ENCODE measurements at regions not wholly inside any gene's neighbourhood (a gene's known extent, or its start where the extent isn't known, plus 50 kb on each side); places are given as distances from the start of the nearest gene placed in this dataset.
"Not testable (repeated sequence)": the region's sequence is repeated elsewhere in the genome, so short reads cannot be mapped to it uniquely, and the experiment has no call there.

- dilution Hi-C loops (cut with MboI; ENCODE audit: extremely low pct_ligation_motif_present, low sequenced_read_pairs): no loop called here
- no peak for FAIRE-seq
- TF ChIP-seq CTCF (optimal IDR thresholded peaks at IDR 0.05 in 1 of 3, IDR thresholded peaks at IDR 0.05 in 1 of 3, conservative IDR thresholded peaks at IDR 0.05 in 1 of 3; ENCODE audit: extremely low read depth in 1 of 3, insufficient read depth in 2 of 3, low read length in 3 of 3) (no peak), EZH2 (IDR thresholded peaks at IDR 0.05; ENCODE audit: low read length) (no peak)
Measured at GRCh38 chrX:82775426-82775825, 732.7 kb upstream of the POU3F4 start.

GRCh38 chrX:82782014-82782413, 726.1 kb upstream of the POU3F4 start:
- H3K9me1 ChIP-seq (ENCODE audit: control insufficient read depth, extremely low read depth, insufficient read depth, low read length): no peaks in the 10 kb centered on the region
- H4K20me1 ChIP-seq (ENCODE audit: control insufficient read depth, extremely low read depth, insufficient read depth, low read length): no peaks in the 10 kb centered on the region
- H3K4me1 ChIP-seq (ENCODE audit: control insufficient read depth, extremely low read depth, insufficient read depth, low read length): no peaks in the 10 kb centered on the region
- H3K27ac ChIP-seq (ENCODE audit: control insufficient read depth, insufficient read depth, low read length): no peak overlapping the region
- no peaks in the 10 kb centered on the region for H3K36me3 ChIP-seq (ENCODE audit: control insufficient read depth in 2 of 2, extremely low read depth in 1 of 2, insufficient read depth in 2 of 2, low read length in 2 of 2)
- no peak overlapping the region for H2AFZ ChIP-seq (ENCODE audit: control insufficient read depth, low read length)
- no peaks in the 10 kb centered on the region for H3K27me3 ChIP-seq (ENCODE audit: control insufficient read depth, extremely low read depth, insufficient read depth, low read length)
- no peak overlapping the region for H3K4me2 ChIP-seq (ENCODE audit: control insufficient read depth, extremely low read depth, insufficient read depth, low read depth, low read length)
- dilution Hi-C loops (cut with MboI; ENCODE audit: extremely low pct_ligation_motif_present, low sequenced_read_pairs): no loop called here
- FAIRE-seq (no peak), DNase-seq (ENCODE audit: low read depth, low spot score) (no peak)
- no peak for TF ChIP-seq EZH2 (IDR thresholded peaks at IDR 0.05; ENCODE audit: low read length)
- no peak for TF ChIP-seq CTCF (optimal IDR thresholded peaks at IDR 0.05 in 1 of 3, IDR thresholded peaks at IDR 0.05 in 1 of 3, conservative IDR thresholded peaks at IDR 0.05 in 1 of 3; ENCODE audit: extremely low read depth in 1 of 3, insufficient read depth in 2 of 3, low read length in 3 of 3)
- no peaks in the 10 kb centered on the region for H3K79me2 ChIP-seq (ENCODE audit: control insufficient read depth, insufficient read depth, low read length)
- H3K9me3 ChIP-seq (ENCODE audit: control insufficient read depth, low read depth, low read length): peaks cover 2% of the 10 kb centered on the region
- H3K9ac ChIP-seq (ENCODE audit: control insufficient read depth, extremely low read depth, insufficient read depth, low read length): no peak overlapping the region
- H3K4me3 ChIP-seq (ENCODE audit: control insufficient read depth in 2 of 3, extremely low read depth in 1 of 3, insufficient read depth in 2 of 3, low read depth in 1 of 3, low read length in 3 of 3): no peak overlapping the region

More at GRCh38 chrX:82775426-82775825, 732.7 kb upstream of the POU3F4 start:
- H4K20me1 ChIP-seq (ENCODE audit: control insufficient read depth, extremely low read depth, insufficient read depth, low read length): no peaks in the 10 kb centered on the region
- no peak overlapping the region for H3K4me3 ChIP-seq (ENCODE audit: control insufficient read depth in 2 of 3, extremely low read depth in 1 of 3, insufficient read depth in 2 of 3, low read depth in 1 of 3, low read length in 3 of 3)
- H3K9me3 ChIP-seq (ENCODE audit: control insufficient read depth, low read depth, low read length): no peaks in the 10 kb centered on the region
- no peaks in the 10 kb centered on the region for H3K27me3 ChIP-seq (ENCODE audit: control insufficient read depth, extremely low read depth, insufficient read depth, low read length)
- no peaks in the 10 kb centered on the region for H3K4me1 ChIP-seq (ENCODE audit: control insufficient read depth, extremely low read depth, insufficient read depth, low read length)
- no peak overlapping the region for H3K27ac ChIP-seq (ENCODE audit: control insufficient read depth, insufficient read depth, low read length)
- H3K4me2 ChIP-seq (ENCODE audit: control insufficient read depth, extremely low read depth, insufficient read depth, low read depth, low read length): no peak overlapping the region
- H3K9me1 ChIP-seq (ENCODE audit: control insufficient read depth, extremely low read depth, insufficient read depth, low read length): no peaks in the 10 kb centered on the region
- H3K9ac ChIP-seq (ENCODE audit: control insufficient read depth, extremely low read depth, insufficient read depth, low read length): no peak overlapping the region
- H2AFZ ChIP-seq (ENCODE audit: control insufficient read depth, low read length): no peak overlapping the region
- DNase-seq (ENCODE audit: low read depth, low spot score): no peak
- H3K36me3 ChIP-seq (ENCODE audit: control insufficient read depth in 2 of 2, extremely low read depth in 1 of 2, insufficient read depth in 2 of 2, low read length in 2 of 2): no peaks in the 10 kb centered on the region
- no peaks in the 10 kb centered on the region for H3K79me2 ChIP-seq (ENCODE audit: control insufficient read depth, insufficient read depth, low read length)

- H3K4me3 ChIP-seq (ENCODE audit: control insufficient read depth in 2 of 3, extremely low read depth in 1 of 3, insufficient read depth in 2 of 3, low read depth in 1 of 3, low read length in 3 of 3); H3K4me2 ChIP-seq (ENCODE audit: control insufficient read depth, extremely low read depth, insufficient read depth, low read depth, low read length); H3K9me3 ChIP-seq (ENCODE audit: control insufficient read depth, low read depth, low read length); H2AFZ ChIP-seq (ENCODE audit: control insufficient read depth, low read length); H3K27me3 ChIP-seq (ENCODE audit: control insufficient read depth, extremely low read depth, insufficient read depth, low read length); H3K9me1 ChIP-seq (ENCODE audit: control insufficient read depth, extremely low read depth, insufficient read depth, low read length); H3K36me3 ChIP-seq (ENCODE audit: control insufficient read depth in 2 of 2, extremely low read depth in 1 of 2, insufficient read depth in 2 of 2, low read length in 2 of 2); FAIRE-seq; H4K20me1 ChIP-seq (ENCODE audit: control insufficient read depth, extremely low read depth, insufficient read depth, low read length); dilution Hi-C loops (cut with MboI; ENCODE audit: extremely low pct_ligation_motif_present, low sequenced_read_pairs); H3K79me2 ChIP-seq (ENCODE audit: control insufficient read depth, insufficient read depth, low read length); DNase-seq (ENCODE audit: low read depth, low spot score); H3K9ac ChIP-seq (ENCODE audit: control insufficient read depth, extremely low read depth, insufficient read depth, low read length): not testable (repeated sequence)
- Histone ChIP-seq H3K27ac (ENCODE audit: control insufficient read depth, insufficient read depth, low read length) (peak overlapping the region; percentile 6), H3K4me1 (ENCODE audit: control insufficient read depth, extremely low read depth, insufficient read depth, low read length) (peaks cover 12% of the 10 kb centered on the region)
Measured at GRCh38 chrX:82812902-82813301, 695.2 kb upstream of the POU3F4 start.
